GM19023 (cell line): ENCODE measurements at regions not wholly inside any gene's neighbourhood (a gene's known extent, or its start where the extent isn't known, plus 50 kb on each side); places are given as distances from the start of the nearest gene placed in this dataset.

Experiments used
- ATAC-seq: cut with Tn5 transposase; IDR thresholded peaks from one replicate; pipeline ENCODE4 v1.9.1; 2021; ENCODE audit warnings: mild to moderate bottlenecking, moderate library complexity; ENCODE audit not compliant: unreplicated experiment

GRCh38 chr4:79088946-79089691, 149.9 kb upstream of the PAQR3 start:
- no peak for ATAC-seq

- no peak for ATAC-seq
Measured at GRCh38 chr4:79087071-79087470, 147.8 kb upstream of the PAQR3 start.

GRCh38 chr4:79083406-79084010, 144.3 kb upstream of the PAQR3 start:
- no peak for ATAC-seq

- ATAC-seq, result no peak
Measured at GRCh38 chr4:79082997-79083396, 143.8 kb upstream of the PAQR3 start.

DNA sequence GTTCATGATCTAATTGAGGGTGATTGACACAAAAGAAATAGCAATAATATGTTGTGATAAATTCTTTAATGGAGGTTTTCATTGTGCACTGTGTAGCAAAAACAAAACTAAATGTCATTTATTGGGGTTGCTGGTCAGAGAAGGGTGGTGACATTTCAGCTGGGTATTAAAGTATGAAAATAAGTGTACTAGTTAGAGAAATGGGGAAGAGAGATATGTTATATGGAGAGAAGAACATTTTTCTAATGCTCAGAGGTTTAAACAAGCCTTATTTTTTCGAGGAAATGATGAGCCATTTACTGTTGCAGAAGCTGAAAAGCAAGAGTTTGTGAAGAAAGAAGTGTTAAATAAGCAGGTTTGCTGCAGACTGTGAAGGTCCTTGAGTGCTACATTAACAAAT, 142.7 kb upstream of the PAQR3 start:
- ATAC-seq, result no peak

DNA sequence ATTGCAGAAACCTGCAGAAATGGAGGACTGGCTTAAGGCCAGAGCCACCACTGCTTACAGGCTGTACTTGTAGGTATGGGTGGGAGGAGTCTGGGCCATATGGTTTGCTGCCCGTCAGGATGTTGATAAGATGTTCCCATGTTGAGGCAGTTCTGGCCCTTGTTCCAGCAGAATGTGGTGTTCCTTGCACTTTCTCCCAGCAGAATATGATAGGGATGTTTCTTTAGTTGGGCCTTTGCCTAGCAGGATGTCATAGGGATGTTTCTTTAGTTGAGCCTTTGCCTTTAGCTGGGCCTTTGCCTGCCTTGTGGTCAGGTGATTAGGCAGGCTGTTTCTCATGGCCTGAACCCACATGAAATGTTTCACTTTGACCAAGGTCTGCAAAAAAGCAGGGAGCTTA, 139.1 kb upstream of the PAQR3 start:
- ATAC-seq, result no peak

DNA sequence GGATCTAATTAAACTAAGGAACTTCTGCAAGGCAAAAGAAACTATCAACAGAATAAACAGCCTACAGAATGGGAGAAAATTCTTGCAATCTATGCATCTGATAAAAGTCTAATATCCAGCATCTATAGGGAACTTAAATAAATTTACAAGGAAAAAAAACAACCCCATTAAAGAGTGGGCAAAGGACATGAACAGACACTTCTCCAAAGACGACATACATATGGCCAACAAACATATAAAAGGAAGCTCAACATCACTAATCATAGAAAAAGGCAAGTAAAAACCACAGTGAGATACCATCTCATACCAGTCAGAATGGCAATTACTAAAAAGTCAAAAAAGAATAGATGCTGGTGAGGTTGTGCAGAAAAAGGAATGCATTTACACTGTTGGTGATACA, 134.8 kb upstream of the PAQR3 start:
- no peak for ATAC-seq

- no peak for ATAC-seq
Measured at GRCh38 chr4:79073471-79073870, 134.2 kb upstream of the PAQR3 start.

DNA sequence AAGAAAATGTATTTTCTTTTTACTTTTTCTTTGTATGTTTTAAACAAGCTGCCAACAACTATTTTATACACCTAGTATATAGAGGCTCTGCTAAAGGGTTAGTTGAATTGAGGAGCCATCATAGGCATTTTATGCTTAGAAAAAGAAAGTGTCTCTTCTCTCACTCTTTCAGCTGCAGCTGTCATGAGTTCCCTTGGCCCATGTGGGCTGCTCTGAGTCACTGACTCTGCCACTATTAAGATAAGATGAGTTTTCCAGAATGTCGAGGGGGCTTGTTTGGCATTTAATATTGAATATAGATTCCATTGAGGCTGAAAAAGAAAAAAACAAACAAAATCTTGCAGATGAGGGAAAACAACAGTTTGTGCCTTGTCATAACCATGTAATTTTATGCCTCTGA, 126.0 kb upstream of the PAQR3 start:
- ATAC-seq, result no peak

- ATAC-seq, result no peak
Measured at GRCh38 chr4:79064806-79065205, 125.6 kb upstream of the PAQR3 start.

DNA sequence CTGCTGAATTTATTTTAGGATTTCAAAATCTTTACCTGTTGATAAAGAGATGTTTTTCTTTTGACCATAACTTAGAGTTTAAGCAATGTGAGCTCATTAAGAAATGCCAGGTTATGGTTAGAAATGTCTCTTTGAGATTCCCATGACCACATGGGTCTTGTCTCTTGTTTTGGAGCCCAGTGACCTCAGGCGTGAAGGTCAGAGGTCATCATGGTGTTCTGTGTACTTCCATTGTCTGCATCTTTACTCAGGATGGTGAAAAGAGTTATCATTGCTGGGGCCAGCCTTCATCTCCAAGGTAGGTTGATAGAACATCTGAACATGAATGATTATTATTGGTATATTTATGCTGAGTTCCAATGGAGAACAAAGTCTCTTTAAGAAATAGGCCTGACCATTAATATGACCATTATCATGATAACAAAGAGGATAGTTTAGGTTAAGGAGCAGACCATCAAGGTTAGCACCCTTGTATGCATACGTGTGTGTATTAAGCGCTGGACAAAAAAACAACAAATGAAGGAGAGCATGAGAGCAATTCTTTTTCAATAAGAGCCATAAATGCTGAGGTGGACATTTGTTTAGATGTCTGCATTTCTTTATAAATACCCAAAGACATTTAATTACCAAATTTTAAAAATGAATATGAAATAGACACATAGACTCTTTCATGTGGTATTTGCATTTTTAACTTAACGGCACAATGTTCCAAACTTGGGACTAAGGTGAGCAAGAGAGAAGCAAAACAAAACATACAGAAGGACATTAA, 120.6 kb upstream of the PAQR3 start:
- no peak for ATAC-seq

DNA sequence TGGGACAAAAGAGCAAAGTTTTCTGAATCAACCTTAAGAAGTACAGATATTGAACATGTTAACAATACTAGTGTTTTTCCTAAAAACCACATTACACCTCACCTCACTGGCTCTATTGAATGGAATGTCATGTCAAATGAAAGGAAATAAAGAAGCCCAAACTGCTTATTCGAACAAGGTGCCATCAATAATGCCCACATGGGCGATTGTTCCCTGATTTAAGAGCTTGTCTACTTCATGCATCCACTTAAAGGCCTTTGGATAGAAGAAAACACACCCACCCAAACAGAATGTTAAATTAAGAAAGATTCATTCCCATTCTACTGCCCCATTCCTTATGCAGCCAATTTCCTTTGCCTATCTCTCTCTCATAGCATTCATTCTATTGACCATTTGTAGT, 118.5 kb upstream of the PAQR3 start:
- no peak for ATAC-seq

DNA sequence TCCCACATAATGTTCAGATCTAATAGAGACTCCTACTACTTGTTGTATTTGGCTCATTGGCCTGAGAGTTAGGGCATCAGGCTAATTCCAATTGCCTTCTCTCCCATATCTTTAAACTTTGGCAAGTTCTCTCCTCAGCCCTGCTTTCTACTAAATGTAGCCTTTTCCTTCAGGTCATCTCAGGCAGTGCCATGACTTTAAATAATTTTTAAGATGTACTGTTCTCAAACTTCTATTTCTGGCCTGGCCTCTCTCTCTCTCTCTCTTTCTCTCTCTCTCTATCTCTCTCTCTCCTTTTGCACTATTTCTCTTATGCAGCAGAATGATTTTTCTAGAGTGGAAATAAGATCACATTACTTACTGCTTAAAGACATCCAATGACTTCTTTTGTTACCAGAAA, 114.5 kb upstream of the PAQR3 start:
- ATAC-seq, result no peak

DNA sequence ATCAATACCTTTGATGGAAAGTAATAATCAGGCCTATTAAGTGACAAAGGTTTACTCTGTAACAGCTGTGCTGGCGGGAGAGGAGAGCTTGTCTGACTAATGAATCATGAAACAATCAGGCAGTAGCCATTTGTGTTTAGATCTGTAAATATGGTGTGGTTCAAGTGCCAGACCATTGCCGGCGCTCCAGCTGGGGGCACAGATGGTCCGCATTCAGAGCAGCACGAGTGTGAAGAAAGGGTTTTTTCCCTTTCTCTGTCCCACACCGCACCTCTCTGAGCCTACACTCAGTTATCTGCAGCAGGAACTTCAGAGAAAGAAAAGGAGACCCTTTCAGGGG, 111.3 kb upstream of the PAQR3 start:
- ATAC-seq, result no peak

DNA sequence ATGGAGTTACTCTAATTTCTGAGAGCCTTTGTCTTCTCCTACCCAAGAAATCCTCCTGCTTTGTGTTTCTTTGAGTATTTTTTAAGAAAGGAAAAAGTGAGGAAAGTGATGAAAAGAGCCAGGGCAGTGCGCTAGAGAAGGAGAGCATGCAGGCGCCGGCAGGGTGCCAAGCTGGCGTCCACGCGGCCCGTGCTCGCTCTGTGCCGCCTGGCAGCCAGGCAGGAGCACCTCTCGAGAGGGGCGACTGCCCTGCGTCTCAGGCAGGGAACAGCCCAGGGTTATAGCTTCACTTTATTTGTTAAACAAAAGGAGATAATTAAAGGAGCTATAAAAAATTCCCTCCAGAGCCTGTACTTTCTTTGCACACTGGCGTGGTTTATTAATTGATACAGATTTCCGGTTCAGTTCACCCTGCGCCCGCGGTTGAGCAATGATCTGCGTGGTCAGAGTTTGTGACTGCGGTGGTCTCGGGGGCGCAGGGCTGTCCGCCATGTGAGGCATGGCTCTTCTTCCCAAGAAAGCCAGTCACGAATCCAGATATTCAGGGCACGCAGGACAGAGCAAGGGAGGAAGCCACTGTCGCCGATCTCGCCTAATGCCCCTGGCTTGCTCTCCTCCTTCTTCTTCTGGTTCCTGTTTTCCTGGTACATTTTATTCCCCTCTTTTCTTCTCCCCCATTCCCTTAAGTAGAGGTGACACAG, 110.8 kb upstream of the PAQR3 start:
- ATAC-seq, result no peak

GRCh38 chr4:79048878-79049277, 109.6 kb upstream of the PAQR3 start:
- no peak for ATAC-seq

DNA sequence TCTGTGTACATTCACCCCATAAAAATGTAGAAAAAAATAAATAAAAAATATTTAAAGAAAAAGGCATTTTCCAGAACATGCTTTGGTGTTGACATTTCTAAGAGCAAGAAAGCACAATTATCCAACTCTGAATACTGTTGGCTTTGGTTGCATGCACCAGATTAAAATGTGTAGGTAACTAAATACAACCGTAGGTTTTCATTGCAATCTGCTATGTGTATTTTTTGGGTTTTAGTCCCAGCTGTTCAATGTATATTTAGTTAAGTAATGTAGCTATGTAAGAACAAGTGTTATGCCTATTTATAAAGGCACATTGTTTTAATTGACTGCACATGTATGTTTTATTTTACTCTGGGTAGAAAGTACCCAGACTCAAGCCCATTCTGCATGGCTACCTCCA, 108.1 kb upstream of the PAQR3 start:
- no peak for ATAC-seq

DNA sequence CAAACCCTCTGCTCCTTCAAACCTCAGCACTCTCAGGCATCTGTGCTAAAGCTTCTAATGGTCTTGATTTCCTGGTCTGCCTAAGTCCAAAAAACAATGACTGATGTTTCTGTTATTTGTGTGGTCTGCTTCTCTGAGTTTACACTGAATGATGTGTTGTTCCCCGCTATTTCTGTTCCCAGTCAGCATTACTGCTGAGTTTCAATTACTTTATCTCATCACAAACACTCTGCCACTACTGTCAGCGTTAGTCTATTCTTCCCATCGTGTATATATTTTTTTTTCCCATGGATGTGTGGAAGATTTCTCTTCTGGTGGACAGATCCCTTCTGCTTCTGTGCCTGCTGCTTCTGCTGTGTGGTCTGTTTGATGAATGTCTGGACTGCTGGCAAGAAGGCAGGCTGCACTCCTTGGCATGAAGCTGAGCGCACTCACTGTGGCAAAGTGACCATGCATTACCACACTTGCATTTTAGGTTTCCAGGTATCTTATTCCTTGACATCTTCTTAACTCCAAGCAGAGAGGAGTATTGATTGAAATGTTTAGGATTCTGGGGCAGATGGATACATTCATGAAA, 106.9 kb upstream of the PAQR3 start:
- no peak for ATAC-seq

DNA sequence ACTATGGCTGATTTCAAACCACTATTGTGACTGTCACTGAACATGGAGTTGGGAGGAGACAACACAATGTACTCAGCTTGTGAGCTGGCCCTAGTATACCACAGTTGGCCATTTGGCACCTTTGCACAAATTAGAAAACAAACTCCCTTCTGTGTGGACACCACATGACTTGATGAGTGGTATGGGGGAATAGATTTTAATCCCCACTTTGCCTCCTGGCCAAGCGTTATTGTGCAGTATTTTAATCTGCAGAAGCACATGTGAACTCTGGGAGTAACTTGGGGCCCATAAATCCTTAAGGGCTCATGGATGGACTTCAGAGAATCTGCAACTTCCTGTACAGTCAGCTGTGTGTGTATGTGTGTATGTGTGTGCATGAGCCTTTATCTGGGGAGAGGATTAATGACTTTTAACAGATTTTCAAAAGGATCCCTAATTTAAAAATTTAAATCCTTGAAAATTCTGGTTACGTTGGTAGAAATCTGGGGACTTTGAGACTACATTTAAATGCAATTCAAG, 105.0 kb upstream of the PAQR3 start:
- ATAC-seq, result no peak

DNA sequence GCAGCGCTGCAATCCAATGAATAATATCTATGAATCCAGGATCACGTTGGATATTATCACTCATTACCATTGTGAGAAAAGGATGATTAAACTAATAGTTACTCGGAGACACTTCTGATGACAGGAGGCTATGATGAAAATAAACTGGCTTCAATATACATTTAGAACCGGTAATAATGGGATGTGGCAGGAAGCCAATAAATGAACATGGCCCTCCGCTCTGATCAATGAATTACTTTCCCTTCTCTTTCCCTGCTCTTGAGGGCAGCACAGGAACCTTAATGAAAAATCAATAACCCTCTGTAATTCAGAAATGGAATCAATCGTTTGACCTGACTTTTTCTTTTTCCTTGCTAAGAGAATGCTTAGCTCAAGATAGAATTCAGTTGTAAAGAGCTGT, 103.9 kb upstream of the PAQR3 start:
- ATAC-seq, result no peak

DNA sequence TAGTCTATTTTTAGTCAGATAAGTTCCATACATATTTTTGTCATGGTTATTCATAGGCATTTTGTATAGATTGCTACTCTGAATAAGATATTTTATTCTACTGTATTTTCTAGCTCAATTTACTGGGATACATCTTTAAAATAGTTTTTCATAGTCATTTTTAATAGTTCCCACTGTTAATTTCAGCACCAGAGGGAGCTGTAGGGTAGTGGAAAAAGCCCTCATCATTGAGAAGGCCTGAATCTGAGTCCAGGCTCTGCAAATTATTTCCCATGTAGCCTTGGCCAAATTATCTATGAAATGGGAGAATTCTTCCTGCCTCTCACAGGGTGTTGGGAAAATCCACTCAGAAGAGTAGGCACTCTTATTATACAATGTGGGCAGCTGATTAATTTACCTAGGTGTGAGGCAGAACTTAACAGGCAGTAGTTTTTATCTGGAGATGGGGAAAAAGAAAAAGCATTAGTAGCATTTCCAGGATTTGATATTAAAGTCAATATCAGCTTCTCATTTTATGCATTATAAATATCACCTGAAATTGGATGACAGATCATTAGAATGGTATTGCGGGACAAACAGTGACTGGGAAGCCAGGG, 102.9 kb upstream of the PAQR3 start:
- ATAC-seq, result no peak
